NCI-H1417 (cell line): ENCODE measurements at regions not wholly inside any gene's neighbourhood (a gene's known extent, or its start where the extent isn't known, plus 50 kb on each side); places are given as distances from the start of the nearest gene placed in this dataset.

Experiments
- DNase-seq, 3 experiments: peaks; one replicate each; lab custom pipeline; 2025; lab: John Stamatoyannopoulos, UW

DNA sequence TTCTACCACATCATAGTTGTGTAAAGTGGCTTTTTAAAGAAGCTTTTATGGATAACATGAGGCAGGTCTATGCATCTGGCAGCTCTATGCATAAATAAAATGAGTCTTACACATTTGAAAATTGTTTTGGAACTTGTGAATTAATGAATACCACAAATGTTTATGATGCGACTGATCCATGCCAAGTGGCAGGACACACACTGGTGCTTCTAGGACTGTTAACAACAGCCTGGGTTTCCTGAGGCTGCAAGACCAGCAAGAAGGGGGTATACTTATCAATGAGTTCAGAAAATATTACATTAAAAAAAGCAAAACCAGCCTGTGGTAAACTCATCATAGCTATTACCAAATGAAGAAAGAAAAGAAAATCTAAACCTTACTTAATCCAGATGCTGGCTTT, 212.9 kb upstream of the PDE10A start:
- DNase-seq: no peak

DNA sequence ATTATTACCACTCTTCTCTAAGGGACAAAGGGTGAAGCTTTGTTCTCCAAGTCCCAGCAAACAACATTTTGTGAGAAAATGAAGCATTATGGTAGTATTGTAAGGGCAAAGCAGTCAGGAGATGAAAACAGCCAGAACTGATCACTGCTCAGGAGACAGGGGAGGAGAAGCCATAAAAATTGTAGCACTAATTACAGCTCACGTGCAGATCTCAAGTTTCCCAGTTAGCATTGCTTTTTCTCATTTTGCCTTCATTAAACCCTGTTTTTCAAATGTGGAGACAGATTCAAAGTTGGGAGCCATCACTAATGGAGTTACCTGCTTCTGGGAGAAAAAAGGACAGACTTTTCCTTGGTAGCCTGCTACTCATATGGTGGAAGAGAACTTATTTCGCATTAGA, 210.9 kb upstream of the PDE10A start:
- no peak for DNase-seq

DNA sequence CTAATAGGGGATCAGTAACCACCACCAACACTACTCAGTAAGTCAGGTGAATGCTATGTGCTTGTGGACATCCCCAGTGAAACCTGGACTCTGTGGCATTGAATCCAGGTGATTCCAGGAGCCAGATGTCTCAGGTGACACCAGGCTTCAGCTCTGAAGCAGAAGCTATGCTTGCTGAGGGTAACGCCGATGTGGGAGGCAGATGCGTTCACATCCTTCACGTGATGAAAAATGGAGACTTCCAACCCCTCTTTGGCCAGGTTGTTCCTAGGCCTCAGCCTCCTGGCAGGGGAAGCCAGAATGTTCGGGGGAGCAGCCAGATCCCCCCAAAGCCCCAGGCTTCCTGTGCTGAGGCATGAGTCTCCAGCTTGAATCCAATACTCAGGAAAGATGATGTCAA, 209.8 kb upstream of the PDE10A start:
- DNase-seq: no peak

GRCh38 chr6:165872311-165872710, 209.3 kb upstream of the PDE10A start:
- no peak for DNase-seq

- no peak for DNase-seq
Measured at GRCh38 chr6:165871571-165871970, 208.5 kb upstream of the PDE10A start.

DNA sequence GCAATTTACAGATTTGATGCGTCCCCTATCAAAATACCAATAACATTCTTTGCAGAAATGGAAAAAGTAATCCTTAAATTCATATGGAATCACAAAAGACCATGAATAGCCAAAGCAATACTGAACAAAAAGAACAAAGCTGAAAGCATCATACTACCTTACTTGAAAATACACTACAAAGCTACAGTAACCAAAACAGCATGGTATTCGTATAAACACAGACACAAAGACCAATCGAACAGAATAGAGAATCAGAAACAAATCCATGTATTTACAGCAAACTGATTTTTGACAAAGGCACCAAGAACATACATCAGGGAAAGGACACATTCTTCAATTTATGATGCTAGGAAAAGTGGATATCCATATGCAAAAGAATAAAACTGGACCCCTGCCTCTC, 206.5 kb upstream of the PDE10A start:
- DNase-seq: no peak

DNA sequence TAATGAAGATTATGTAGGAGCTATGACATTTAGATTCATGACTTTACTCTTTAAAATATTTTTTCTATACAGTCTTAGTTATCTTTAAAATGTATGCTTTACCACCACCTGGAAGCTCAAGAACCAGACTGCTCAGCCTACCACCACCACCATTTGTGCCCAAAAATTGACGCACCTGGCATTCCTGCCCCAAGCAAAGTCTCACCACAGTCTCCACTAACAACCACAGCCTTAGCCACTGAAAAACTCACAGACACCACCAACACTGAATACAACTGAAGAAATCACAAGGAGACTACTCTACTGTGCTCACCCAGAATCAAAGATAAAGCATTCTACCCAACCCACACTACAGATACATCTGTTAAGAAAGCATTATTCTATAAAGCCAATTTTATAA, 201.9 kb upstream of the PDE10A start:
- no peak for DNase-seq

DNA sequence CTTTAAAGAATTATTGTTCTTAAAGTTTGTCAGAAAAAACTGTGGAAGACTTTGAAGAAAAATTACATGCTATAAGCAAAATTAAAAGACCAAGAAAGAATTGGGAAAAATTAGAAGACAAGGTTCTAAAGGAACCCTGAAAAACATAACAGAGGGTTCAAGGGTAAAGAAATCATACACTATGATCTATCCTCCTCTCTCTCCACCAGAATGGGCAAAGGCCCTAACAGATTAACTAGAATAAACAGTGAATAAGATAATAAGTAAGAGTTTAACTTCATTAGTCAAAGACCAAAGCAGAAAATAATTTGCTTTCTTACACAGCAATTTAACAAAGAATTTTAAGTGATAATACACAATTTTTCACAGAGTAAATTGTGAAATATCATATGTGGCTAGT, 201.2 kb upstream of the PDE10A start:
- DNase-seq: no peak

DNA sequence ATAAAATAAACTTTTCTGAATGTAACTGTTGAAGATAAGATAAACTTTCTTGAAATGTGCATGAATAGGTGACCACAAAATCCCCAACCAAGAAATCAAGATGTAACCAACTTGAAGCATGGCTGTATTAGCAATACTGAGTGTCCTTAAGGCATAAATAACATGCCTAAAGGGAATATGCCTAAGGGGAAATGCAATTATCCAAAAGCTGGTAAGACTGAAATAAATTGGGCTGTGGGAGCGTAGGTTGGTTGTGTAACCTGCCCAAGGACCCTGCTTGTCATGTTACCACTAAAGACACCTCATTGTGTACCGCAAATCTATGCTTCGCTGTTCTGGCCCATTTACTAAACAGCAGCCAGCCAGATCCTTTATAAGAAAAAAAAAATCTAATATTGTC, 200.8 kb upstream of the PDE10A start:
- DNase-seq: no peak

DNA sequence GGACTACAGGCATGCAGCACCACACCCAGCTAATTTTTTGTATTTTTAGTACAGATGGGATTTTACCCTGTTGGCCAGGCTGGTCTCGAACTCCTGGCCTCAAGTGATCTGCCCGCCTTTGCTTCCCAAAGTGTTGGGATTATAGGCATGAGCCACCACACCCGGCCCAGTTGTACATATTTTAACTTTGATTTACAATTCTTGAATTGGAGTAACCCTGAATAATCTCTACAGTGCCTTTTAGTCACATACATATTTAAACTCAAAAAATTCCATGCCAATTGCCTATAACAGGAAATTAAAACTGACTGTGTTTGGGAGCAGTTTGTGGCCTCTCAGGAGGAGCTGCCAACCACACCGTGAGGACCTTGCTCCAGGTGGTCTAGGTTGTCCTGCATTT, 199.8 kb upstream of the PDE10A start:
- no peak for DNase-seq

GRCh38 chr6:165861226-165861625, 198.2 kb upstream of the PDE10A start:
- no peak for DNase-seq

- DNase-seq: no peak
Measured at GRCh38 chr6:165858586-165858985, 195.5 kb upstream of the PDE10A start.

DNA sequence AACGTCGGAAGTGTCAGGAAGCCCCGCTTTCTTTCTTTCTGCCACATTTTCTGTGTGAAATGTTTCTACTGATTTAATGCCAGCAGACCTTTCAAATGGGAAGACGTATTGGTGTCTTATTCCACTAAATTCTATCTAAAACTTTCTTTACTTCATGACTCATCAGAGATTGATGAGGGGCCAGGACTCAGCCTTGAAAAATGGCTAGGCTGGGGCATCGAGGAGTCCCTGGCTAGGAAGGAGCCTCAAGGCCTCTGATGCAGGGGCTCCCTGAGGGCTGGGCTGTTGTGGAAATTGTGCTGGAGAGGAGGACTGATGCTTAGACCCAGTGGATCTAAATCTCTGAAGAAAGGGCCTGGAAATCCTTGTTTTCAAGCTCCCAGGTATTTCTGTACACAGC, 192.8 kb upstream of the PDE10A start:
- no peak for DNase-seq

DNA sequence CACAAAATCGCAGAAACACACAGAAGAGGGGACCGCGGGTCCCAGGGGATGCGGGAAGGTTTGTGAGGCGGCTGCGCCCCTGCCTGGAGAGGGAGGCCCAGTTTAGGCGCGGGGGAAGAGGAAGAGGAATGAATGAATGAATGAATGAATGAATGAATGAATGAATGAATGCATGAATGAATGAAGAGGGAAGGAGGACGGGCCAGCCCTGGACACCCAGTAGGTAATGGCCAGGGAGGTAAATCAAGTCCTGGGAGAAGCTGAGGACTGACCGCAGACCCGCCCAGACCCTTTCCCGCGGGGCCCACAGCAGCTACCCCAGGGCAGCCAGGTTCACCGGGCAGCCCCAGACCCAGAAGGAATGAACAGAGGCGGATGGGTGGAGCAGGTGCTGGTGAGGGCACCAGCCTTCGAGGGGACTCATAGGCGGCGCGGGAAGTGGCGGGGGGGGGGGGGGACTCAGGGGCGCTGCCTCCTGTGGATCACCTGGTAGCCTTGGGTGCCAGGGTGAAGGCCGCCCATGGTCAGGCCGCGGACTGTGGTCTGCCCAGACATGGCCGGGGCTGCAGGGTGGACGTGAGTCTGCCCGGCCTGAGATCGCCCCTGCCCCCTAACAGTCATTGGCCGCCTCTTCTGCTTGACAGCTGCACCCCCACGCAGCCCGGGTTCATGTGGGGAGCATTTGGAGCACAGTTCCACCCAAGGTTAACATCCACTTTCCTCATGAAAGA, 192.0 kb upstream of the PDE10A start:
- DNase-seq: no peak

DNA sequence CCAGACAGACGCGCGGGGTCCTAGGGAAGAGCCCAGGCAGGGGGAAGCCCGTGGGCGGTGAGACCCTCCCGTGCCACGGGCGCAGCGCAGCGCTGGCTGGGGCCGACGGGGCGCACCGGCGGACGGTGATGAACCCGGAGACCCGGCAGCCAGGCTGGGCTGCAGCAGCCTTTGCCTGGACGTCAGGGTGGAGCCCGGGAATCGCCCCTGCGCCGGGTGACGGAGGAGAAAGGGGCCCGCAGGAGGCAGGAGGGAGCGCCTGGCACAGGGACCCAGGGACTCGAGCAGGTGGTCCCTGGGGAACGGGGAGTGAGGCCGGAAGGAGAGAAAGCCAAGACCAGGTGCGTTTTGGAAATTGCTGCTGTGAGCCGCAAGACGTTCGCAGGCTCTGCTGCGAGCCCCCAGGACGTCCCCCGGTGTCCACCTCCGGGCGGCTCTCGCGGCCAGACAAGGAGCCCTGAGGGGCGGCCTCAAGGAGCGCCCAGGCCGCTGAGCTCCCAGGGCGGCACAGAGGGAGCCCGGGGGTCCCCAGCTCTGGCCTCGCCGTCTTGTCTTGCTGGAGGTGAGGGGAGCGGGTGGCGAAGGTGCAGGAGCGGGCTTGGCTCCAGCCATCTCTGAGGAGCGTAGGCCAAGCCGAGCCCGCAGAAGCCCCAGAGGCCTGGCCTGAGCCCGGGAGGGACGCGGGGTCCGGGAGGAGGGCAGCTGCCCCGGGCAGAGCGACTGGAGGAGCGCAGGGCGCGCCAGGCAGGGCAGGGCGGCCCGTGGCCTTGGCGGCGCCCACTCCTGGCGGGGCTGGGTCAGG, 191.2 kb upstream of the PDE10A start:
- DNase-seq: no peak

- no peak for DNase-seq
Measured at GRCh38 chr6:165852676-165853075, 189.6 kb upstream of the PDE10A start.

DNA sequence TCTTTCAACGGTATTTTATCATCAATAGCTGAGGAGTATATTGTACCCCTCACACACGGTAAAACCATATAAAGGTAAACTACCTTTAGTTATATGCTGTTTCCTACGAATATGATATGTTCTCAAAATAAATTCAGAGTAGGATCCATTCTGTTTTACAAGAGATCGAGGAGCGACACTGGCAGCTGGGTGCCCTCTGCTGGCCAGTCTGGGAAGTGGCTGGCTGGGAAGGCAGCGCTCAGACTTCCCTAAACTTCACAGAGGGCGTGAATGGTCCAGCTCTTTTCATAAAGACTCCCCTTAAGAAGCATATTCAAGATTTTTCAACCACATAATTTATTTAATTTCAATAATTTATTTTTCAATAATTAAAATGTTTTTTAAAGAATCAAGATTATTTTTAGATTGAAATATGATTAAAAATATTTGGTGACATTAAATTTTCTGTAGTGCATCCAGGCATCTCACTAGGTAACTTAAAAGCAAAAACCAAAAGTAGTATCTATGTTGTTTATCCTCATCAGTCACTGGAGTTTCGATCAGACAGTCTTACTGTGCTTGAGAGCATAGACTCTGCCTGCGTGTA, 187.5 kb upstream of the PDE10A start:
- peak in 2 of 3 experiments; percentile 54 to 70 for DNase-seq

GRCh38 chr6:165849534-165850430, 186.7 kb upstream of the PDE10A start:
- DNase-seq: peak in 1 of 3 experiments; percentile 44

GRCh38 chr6:165848086-165848426, 185.0 kb upstream of the PDE10A start:
- DNase-seq: no peak

- DNase-seq: no peak
Measured at GRCh38 chr6:165847407-165848085, 184.5 kb upstream of the PDE10A start.

DNA sequence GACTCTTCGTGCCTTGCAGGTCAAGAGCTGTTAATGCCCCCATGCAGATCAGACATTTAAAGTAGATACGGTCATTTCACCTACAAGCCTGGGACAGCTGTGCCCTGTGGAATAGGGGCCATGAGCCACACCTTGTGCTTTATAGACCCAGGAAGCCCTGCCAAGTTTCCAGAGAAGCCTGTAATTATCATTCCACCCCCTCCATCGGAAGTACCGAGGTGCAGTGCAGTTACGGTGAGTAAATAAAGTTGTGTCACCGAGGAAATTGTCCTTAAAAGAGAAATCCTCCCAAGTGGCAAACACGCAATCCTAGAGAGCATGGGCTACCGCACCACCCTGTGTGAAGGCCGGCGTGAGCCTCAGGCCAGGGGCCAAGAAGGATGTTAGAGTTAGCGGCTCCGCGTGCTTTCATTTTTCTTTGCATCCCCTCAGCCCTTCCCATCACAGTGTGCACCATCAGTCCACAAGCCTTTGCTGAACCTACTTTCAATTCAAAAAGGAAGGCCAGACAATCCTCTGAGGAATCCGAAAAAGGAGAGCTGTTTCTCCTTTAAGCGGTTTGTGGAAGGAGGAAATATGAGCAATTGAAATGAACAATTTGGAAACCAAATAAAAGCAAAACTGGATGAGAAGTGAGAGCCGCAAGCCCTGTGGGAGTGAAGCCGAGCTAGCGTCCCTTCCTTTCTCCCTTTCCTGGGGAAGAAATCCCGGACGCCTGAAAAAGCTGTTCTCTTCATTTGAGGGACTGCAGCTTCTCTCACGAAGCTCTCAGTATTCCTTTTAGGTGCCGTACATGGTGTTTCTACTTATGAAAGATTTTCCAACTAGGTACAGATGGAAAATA, 183.3 kb upstream of the PDE10A start:
- DNase-seq: peak in 1 of 3 experiments; percentile 31
